ENCODE measurements at regions not wholly inside any gene's neighbourhood (a gene's known extent, or its start where the extent isn't known, plus 50 kb on each side); places are given as distances from the start of the nearest gene placed in this dataset.
"Not testable (repeated sequence)": the region's sequence is repeated elsewhere in the genome, so short reads cannot be mapped to it uniquely, and the experiment has no call there.

DNA sequence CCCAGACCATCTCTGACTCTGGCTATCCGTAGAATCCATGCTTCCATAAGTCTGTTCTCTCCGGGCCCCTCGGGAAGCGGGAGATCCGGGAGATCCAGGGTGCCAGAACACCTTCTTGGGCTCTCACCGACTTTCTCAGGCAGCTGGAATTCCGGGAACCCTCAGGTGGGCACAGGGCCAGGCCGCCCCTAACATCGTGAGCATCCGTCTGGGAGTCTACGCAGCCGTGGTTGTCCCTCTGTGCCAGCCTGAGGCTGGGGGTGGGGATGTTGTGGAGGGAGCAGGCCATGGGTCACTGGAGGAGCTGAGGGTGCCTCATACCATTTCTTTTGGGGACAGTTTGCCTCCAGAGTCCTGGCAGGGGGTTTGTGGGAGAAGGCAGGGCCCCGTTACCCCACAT is 92.3 kb upstream of the COL5A1 start:
- TF ChIP-seq FUS (optimal IDR thresholded peaks at IDR 0.05; ENCODE audit: low read depth, low read length) (no peak), HMGN3 (IDR thresholded peaks at IDR 0.05; ENCODE audit: borderline replicate concordance, extremely low read depth, insufficient read length, low read depth, low read length) (no peak)
- TF ChIP-seq, protein P1, sequence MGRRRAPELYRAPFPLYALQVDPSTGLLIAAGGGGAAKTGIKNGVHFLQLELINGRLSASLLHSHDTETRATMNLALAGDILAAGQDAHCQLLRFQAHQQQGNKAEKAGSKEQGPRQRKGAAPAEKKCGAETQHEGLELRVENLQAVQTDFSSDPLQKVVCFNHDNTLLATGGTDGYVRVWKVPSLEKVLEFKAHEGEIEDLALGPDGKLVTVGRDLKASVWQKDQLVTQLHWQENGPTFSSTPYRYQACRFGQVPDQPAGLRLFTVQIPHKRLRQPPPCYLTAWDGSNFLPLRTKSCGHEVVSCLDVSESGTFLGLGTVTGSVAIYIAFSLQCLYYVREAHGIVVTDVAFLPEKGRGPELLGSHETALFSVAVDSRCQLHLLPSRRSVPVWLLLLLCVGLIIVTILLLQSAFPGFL (CRISPR knock-in tag; IDR thresholded peaks at IDR 0.05), result no peak
- Histone ChIP-seq H3K9ac (ENCODE audit: insufficient read depth in 1 of 2, low read depth in 2 of 2, low read length in 2 of 2) (no peak overlapping the region), H3K4me3 (no peak overlapping the region), H3K36me3 (ENCODE audit: control insufficient read depth, insufficient read depth, low read length) (no peaks in the 10 kb centered on the region), H2AFZ (ENCODE audit: low read depth, low read length) (no peak overlapping the region), H4K20me1 (replicated peaks; ENCODE audit: control insufficient read depth, insufficient read depth, low read length) (peaks cover 16% of the 10 kb centered on the region; the same call in 1 of the 2 replicates), H3K9me1 (ENCODE audit: control insufficient read depth, insufficient read depth, low read length) (no peaks in the 10 kb centered on the region), H3K27me3 (ENCODE audit: control insufficient read depth in 2 of 2, insufficient read depth in 2 of 2, low read length in 2 of 2) (peaks cover 19 to 86% of the 10 kb centered on the region in 2 experiments; a peak in 4 of 5 replicates), H3K4me2 (ENCODE audit: insufficient read depth, low read length) (no peak overlapping the region), H3K79me2 (ENCODE audit: control insufficient read depth, insufficient read depth, low read length) (no peaks in the 10 kb centered on the region), H3K27ac (ENCODE audit: extremely low read depth, low read depth, low read length) (no peak overlapping the region), H3K4me1 (replicated peaks in 1 of 2; ENCODE audit: control insufficient read depth in 2 of 2, insufficient read depth in 2 of 2, low read length in 2 of 2) (no peaks in the 10 kb centered on the region; a peak in 2 of 5 replicates), H3K9me3 (replicated peaks; ENCODE audit: control insufficient read depth, insufficient read depth, low read depth, low read length) (no peaks in the 10 kb centered on the region)
- CTCF ChIA-PET (ENCODE audit: low intra/inter-chr PET ratio), result no interaction called here
- intact Hi-C loops (cut with micrococcal nuclease) (no loop called here), in situ Hi-C loops (cut with MboI) (no loop called here)
- ATAC-seq (no peak), FAIRE-seq (no peak), DNase-seq (ENCODE audit: extremely low read depth in 1 of 4, low spot score in 3 of 4) (no peak)
- POLR2A ChIA-PET, result no interaction called here
- no TSS peak for BruUV-seq (replicated peaks)
- WGBS (ENCODE audit: insufficient coverage, low coverage, missing lambda C conversion rate), result 0% methylated on average over 12 of the region's 13 CpGs

DNA sequence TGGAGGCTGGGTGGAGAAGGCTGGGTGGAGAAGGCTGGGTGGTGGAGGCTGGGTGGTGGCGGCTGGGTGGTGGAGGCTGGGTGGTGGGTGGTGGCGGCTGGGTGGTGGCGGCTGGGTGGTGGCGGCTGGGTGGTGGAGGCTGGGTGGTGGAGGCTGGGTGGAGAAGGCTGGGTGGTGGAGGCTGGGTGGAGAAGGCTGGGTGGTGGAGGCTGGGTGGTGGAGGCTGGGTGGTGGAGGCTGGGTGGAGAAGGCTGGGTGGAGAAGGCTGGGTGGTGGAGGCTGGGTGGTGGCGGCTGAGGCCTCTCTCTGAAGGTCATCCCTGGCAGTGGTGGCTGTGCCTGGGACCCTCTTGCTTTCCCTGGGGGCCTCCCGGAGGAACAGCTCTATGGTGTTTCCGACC is 91.5 kb upstream of the COL5A1 start:
- no CpG with 5 or more reads among the region's 7 CpGs for WGBS (ENCODE audit: insufficient coverage, low coverage, missing lambda C conversion rate)
- H3K27ac ChIP-seq (ENCODE audit: extremely low read depth, low read depth, low read length); H3K9me1 ChIP-seq (ENCODE audit: control insufficient read depth, insufficient read depth, low read length); H3K4me2 ChIP-seq (ENCODE audit: insufficient read depth, low read length); H3K36me3 ChIP-seq (ENCODE audit: control insufficient read depth, insufficient read depth, low read length); CTCF ChIA-PET (ENCODE audit: low intra/inter-chr PET ratio); in situ Hi-C loops (cut with MboI); DNase-seq (ENCODE audit: extremely low read depth in 1 of 4, low spot score in 3 of 4); H3K4me1 ChIP-seq (replicated peaks in 1 of 2; ENCODE audit: control insufficient read depth in 2 of 2, insufficient read depth in 2 of 2, low read length in 2 of 2); H3K9ac ChIP-seq (ENCODE audit: insufficient read depth in 1 of 2, low read depth in 2 of 2, low read length in 2 of 2); H3K4me3 ChIP-seq; FAIRE-seq; BruUV-seq (replicated peaks); ATAC-seq; H3K79me2 ChIP-seq (ENCODE audit: control insufficient read depth, insufficient read depth, low read length); H2AFZ ChIP-seq (ENCODE audit: low read depth, low read length); H3K9me3 ChIP-seq (replicated peaks; ENCODE audit: control insufficient read depth, insufficient read depth, low read depth, low read length): not testable (repeated sequence)
- H3K27me3 ChIP-seq (ENCODE audit: control insufficient read depth in 2 of 2, insufficient read depth in 2 of 2, low read length in 2 of 2), result peaks cover 16 to 87% of the 10 kb centered on the region in 2 experiments; a peak in 4 of 5 replicates
- POLR2A ChIA-PET, result interaction anchor here (1.0 kb wide), 1 partner anchor 27 kb away, joined by 3 read pairs; no protein-coding TSS in a partner anchor
- peaks cover 17% of the 10 kb centered on the region; the same call in 1 of the 2 replicates for H4K20me1 ChIP-seq (replicated peaks; ENCODE audit: control insufficient read depth, insufficient read depth, low read length)
- intact Hi-C loops (cut with micrococcal nuclease), result loop anchor here (10.0 kb wide), 1 partner anchor 95 kb away; the partner anchor contains the start of gene COL5A1
